Memory B cell (primary cell): ENCODE measurements at regions not wholly inside any gene's neighbourhood (a gene's known extent, or its start where the extent isn't known, plus 50 kb on each side); places are given as distances from the start of the nearest gene placed in this dataset.

ENCODE experiments used
- ATAC-seq: fragments of 150-1000 bp; cut with Tn5 transposase; 2 replicates; pipeline ENCODE4 v1.10.0; 2021; ENCODE audit warnings: low read depth, mild to moderate bottlenecking, moderate library complexity
- DNase-seq, 2 donors: peaks; one replicate each; pipeline ENCODE4 v3.0.0; 2022; ENCODE audit warnings: low spot score in 2 of 2
- H3K27ac Mint-ChIP-seq: one replicate; pipeline ENCODE4 v1.8.0; 2022; ENCODE audit warnings: mild to moderate bottlenecking, moderate library complexity, mixed read lengths
- H3K27me3 Mint-ChIP-seq: one replicate; pipeline ENCODE4 v1.8.0; 2022; ENCODE audit warnings: mixed read lengths
- H3K36me3 Mint-ChIP-seq: one replicate; pipeline ENCODE4 v1.8.0; 2022; ENCODE audit warnings: mild to moderate bottlenecking, mixed read lengths
- H3K4me1 Mint-ChIP-seq: one replicate; pipeline ENCODE4 v1.8.0; 2022; ENCODE audit warnings: mixed read lengths
- H3K4me3 Mint-ChIP-seq: one replicate; pipeline ENCODE4 v1.8.0; 2022; ENCODE audit warnings: mild to moderate bottlenecking, moderate library complexity, mixed read lengths
- H3K9me3 Mint-ChIP-seq: one replicate; pipeline ENCODE4 v1.8.0; 2022; ENCODE audit warnings: mixed read lengths

DNA sequence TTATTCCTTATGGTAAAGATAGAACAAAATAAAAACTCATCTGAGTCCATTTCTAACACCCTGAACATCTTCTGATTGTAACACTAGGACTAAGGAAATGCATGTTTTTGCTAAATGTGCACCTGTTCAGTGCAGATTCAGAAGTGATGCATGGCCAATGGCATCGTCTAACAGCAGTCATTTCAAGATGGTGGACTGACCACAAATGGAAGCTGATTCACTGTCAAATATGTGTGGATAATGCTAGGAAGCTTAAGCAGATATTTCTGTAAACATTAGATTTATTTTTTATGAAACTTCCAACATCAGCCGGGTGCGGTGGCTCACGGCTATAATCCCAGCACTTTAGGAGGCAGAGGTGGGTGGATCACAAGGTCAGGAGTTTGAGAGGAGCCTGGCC is 394.8 kb downstream of the SAMD5 start:
- Mint-ChIP-seq H3K27ac (no peak overlapping the region), H3K4me3 (no peak overlapping the region), H3K36me3 (no peaks in the 10 kb centered on the region), H3K27me3 (no peaks in the 10 kb centered on the region), H3K9me3 (no peaks in the 10 kb centered on the region), H3K4me1 (no peaks in the 10 kb centered on the region)
- ATAC-seq (no peak), DNase-seq (no peak)

DNA sequence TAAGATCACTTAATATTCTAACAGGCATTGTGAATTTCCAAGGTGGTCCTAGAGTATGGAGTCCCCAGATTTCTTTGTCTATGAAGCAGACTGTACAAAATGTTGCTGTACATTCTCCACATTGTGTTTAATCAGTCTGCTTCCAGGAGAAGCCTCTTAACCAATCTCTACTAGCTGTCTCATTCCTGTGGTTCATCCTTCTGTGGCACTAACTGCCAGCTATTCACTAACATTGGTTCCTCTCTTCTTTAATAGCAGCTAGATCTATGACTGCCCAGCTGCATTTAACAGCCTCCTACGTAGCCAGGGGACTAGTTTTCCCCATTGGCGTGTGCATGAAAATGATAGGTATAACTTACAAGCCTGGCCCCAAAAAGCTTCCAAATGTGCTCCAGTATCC is 395.4 kb downstream of the SAMD5 start:
- DNase-seq (no peak), ATAC-seq (no peak)
- no peaks in the 10 kb centered on the region for H3K27me3 Mint-ChIP-seq
- H3K4me1 Mint-ChIP-seq, result no peaks in the 10 kb centered on the region
- no peaks in the 10 kb centered on the region for H3K36me3 Mint-ChIP-seq
- H3K4me3 Mint-ChIP-seq, result no peak overlapping the region
- no peak overlapping the region for H3K27ac Mint-ChIP-seq
- H3K9me3 Mint-ChIP-seq, result no peaks in the 10 kb centered on the region

DNA sequence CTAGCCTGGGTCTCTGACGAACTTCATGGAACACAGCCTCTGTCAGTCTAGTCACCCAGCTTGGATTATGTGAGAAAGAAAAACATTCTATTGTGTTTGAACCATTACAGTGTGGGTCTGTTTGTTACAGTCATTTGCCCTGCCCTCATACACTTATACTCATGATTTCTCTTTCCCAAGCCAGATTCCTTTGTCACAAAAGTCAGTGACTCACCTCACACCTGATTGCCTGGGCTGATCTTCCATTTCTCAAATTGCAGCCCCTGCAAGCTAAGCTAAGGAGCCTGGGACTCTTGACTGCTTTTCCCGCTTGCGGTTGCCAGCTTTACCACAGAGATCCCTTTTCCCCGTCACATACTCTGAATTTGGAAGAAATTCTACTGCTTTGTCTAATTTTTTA is 395.9 kb downstream of the SAMD5 start:
- Mint-ChIP-seq H3K9me3 (no peaks in the 10 kb centered on the region), H3K36me3 (no peaks in the 10 kb centered on the region), H3K27ac (no peak overlapping the region), H3K4me1 (no peaks in the 10 kb centered on the region), H3K4me3 (no peak overlapping the region), H3K27me3 (no peaks in the 10 kb centered on the region)
- ATAC-seq, result no peak
- no peak for DNase-seq

DNA sequence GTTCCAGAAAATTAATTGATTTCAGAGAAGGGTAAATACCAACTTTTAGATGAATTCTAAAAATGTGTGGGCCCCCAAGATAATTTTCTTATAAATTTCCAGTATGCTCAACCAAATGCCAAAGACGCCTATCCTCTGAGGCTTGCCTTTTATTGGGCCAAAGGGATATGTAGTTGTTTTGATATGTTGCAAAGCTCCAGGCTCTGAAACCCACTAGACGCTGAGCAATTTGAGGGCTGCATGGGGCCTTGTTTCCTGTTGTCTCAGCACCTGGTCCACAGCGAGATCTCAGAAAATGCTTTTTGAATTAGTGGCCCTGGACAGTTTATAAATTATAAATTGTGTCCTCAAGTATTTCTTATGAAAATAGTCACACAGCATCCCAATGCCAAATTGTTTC is 397.2 kb downstream of the SAMD5 start:
- no peak for ATAC-seq
- no peak overlapping the region for H3K27ac Mint-ChIP-seq
- H3K9me3 Mint-ChIP-seq, result no peaks in the 10 kb centered on the region
- H3K36me3 Mint-ChIP-seq, result no peaks in the 10 kb centered on the region
- no peaks in the 10 kb centered on the region for H3K4me1 Mint-ChIP-seq
- no peaks in the 10 kb centered on the region for H3K27me3 Mint-ChIP-seq
- no peak for DNase-seq
- H3K4me3 Mint-ChIP-seq, result no peak overlapping the region

DNA sequence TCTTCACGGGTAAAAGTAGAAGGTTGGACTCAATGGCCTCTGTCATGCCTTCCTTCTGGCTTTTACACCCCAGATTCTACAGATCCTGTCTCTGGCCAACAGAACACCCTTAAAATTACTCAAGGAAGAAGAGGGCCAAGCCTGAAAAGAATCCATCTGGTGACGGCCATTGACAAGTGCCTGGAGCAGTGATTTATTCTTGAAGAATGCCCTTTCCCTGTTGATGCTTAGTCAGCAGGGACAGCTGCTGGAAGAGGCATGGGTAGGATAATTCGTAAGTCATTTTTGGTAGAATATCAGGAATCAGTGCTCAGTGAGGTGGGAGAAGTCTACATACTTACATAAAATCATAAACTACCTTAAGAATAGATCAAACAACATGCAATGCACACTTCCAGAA is 397.9 kb downstream of the SAMD5 start:
- H3K4me1 Mint-ChIP-seq, result no peaks in the 10 kb centered on the region
- H3K27me3 Mint-ChIP-seq, result no peaks in the 10 kb centered on the region
- H3K27ac Mint-ChIP-seq, result no peak overlapping the region
- H3K9me3 Mint-ChIP-seq, result no peaks in the 10 kb centered on the region
- no peak overlapping the region for H3K4me3 Mint-ChIP-seq
- no peak for DNase-seq
- no peaks in the 10 kb centered on the region for H3K36me3 Mint-ChIP-seq
- ATAC-seq, result no peak

DNA sequence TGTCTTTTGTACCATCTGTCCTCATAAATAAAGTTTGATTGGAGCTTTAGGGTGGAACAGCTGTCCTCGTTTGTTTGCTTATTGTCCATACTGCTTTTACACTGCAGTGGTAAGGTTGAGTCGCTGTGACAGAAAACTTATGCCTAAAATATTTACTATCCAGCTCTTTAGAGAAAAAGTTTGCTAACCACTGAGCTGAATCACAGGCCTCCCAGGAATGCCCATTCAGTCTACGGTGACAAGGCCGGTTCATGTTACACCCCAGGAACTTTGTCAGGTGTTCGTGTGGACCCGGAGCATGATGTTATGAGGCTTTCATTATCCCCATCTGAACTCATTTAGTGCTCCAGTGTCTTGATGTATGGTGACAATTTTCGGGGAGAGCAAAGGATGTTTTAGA is 401.1 kb downstream of the SAMD5 start:
- no peak for DNase-seq
- ATAC-seq, result no peak
- Mint-ChIP-seq H3K27ac (no peak overlapping the region), H3K4me1 (no peaks in the 10 kb centered on the region), H3K9me3 (peaks cover 6% of the 10 kb centered on the region), H3K36me3 (no peaks in the 10 kb centered on the region), H3K4me3 (no peak overlapping the region), H3K27me3 (no peaks in the 10 kb centered on the region)

DNA sequence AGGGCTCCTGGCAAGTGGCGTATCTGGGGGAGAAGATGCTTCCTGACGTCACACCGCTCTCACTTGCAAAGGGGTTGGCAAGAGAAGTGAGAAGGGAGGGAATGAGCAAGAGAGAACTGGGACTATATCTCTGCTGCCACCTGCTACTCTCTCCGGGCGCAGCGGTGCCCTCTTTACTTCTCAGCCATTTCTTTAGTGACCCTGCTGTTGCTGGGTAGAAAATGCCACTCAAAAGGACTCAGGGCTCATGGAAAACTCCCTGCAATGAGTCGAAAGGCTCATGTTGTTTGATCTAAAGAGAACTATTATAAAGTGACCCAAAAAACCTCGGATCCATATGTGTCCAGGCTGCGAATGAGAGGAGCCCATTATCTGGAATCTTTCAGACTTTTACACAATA is 401.8 kb downstream of the SAMD5 start:
- Mint-ChIP-seq H3K36me3 (no peaks in the 10 kb centered on the region), H3K27me3 (no peaks in the 10 kb centered on the region), H3K4me3 (no peak overlapping the region), H3K9me3 (peaks cover 6% of the 10 kb centered on the region), H3K27ac (no peak overlapping the region), H3K4me1 (no peaks in the 10 kb centered on the region)
- no peak for DNase-seq
- ATAC-seq, result no peak

DNA sequence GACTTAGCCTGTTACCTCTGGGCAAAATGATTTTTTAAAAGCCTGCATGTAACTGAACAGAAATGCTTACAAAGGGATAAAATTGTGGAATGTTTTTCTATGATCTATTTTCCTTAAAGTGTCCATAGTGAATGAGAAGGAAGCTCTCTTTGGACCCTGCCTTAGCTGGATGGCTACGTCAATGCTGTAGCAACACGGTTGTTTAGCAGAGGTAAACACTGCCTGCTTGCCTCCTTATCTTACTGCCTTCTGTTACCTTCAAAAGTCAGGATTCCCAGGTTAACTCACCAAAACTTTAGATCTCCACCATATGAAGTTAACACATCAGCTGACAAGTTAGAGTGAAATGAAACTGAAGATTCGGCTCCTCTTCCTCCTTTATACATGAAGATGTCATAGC is 402.6 kb downstream of the SAMD5 start:
- ATAC-seq (no peak), DNase-seq (no peak)
- Mint-ChIP-seq H3K4me3 (no peak overlapping the region), H3K9me3 (peaks cover 6% of the 10 kb centered on the region), H3K27me3 (no peaks in the 10 kb centered on the region), H3K4me1 (no peaks in the 10 kb centered on the region), H3K27ac (no peak overlapping the region), H3K36me3 (no peaks in the 10 kb centered on the region)

DNA sequence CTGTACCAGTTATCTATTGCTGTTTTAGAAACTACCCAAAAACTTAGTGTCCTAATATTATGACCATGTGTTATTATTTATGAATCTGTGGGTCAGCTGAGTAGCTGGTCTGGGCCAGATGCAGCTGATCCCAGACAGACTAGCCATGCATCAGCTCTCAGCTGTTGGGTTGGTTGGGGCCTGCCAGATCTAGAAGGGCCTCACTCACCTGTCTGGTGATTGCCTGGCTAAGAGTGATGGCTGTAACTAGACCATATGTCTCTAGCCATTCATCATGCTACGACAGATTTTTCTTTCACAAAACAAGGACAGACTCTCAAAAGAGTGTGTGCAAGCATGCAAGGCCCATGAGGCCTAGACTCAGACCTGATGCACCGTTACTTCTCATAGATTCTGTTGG is 403.2 kb downstream of the SAMD5 start:
- H3K4me1 Mint-ChIP-seq, result no peaks in the 10 kb centered on the region
- H3K9me3 Mint-ChIP-seq, result peaks cover 6% of the 10 kb centered on the region
- DNase-seq (no peak), ATAC-seq (no peak)
- H3K27me3 Mint-ChIP-seq, result no peaks in the 10 kb centered on the region
- H3K27ac Mint-ChIP-seq, result no peak overlapping the region
- no peak overlapping the region for H3K4me3 Mint-ChIP-seq
- H3K36me3 Mint-ChIP-seq, result no peaks in the 10 kb centered on the region

DNA sequence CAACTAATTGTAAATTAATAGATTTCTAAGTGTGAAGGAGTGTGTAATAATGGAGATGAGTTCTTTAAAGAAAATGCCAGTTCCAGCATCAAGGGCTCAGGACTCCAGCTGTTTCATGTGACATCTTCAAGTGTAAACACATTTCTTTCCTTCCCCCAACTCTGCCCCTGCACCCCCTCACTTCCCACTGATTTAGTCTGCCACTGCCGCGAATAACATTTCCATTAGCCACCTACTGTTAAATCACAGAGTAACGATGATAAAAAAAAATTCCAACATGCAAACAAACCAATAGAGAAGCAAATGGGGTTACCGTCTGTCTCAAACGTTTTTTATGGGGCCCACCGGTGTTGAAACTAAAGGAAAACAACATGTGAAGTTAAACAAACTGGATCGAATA is 414.3 kb downstream of the SAMD5 start:
- Mint-ChIP-seq H3K9me3 (peaks cover 6% of the 10 kb centered on the region), H3K4me1 (no peaks in the 10 kb centered on the region), H3K27me3 (no peaks in the 10 kb centered on the region), H3K27ac (no peak overlapping the region), H3K4me3 (no peak overlapping the region), H3K36me3 (no peaks in the 10 kb centered on the region)
- no peak for ATAC-seq
- DNase-seq, result no peak

DNA sequence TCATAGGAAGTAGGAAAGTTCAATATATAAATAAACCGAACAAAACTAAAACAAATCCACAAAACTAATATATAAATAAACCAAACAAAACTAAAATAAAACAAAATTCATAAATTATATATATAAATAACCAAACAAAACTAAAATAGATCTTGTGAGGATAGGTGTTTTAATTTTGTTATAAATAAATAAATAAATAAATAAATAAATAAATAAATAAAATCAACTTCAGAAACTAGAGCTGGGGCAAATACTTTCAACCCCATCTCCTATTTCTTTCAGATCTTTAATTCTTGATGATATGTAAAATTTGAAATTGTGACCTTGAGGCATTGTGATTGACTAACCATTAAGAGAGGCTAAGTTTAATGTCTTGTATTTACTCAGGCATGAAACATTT is 416.1 kb downstream of the SAMD5 start:
- peaks cover 10% of the 10 kb centered on the region for H3K9me3 Mint-ChIP-seq
- H3K4me3 Mint-ChIP-seq, result no peak overlapping the region
- DNase-seq (no peak), ATAC-seq (no peak)
- H3K27ac Mint-ChIP-seq, result no peak overlapping the region
- H3K36me3 Mint-ChIP-seq, result peaks cover 1% of the 10 kb centered on the region
- no peaks in the 10 kb centered on the region for H3K27me3 Mint-ChIP-seq
- no peaks in the 10 kb centered on the region for H3K4me1 Mint-ChIP-seq

DNA sequence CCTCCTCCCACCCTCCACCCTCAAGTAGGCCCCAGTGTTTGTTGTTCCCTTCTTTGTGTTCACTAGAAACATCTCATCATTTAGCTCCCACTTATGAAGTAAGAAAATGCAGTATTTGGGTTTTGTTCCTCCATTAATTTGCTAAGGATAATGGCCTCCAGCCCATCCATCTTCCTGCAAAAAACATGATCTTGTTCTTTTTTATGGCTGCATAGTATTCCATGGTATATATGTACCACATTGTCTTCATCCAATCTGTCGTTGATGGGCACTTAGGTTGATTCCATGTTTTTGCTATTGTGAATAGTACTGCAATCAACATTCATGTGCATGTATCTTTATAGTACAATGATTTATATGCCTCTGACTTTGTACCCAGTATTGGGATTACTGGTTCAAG is 416.8 kb upstream of the SASH1 start:
- H3K4me3 Mint-ChIP-seq, result no peak overlapping the region
- DNase-seq (no peak), ATAC-seq (no peak)
- peaks cover 10% of the 10 kb centered on the region for H3K9me3 Mint-ChIP-seq
- peaks cover 1% of the 10 kb centered on the region for H3K36me3 Mint-ChIP-seq
- H3K27me3 Mint-ChIP-seq, result no peaks in the 10 kb centered on the region
- no peaks in the 10 kb centered on the region for H3K4me1 Mint-ChIP-seq
- H3K27ac Mint-ChIP-seq, result no peak overlapping the region

DNA sequence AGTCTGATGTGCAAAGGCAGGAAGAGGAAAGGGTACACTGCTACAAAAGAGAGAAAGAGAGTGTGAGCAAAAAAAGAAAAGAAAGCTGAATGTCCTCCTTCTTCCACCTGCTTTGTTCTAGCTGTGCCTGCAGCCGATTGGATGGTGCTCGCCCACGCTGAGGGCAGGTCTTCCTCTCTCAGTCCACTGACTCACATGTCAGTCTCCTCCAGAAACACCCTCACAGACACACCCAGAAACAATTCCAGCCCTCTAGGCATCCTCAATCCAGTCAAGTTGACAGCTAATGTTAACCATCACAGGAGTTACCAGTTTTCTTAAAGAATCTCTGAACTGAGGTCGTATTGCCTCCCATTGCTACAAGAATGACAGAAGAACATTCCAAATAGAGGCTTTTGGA is 411.9 kb upstream of the SASH1 start:
- DNase-seq (no peak), ATAC-seq (no peak)
- no peaks in the 10 kb centered on the region for H3K27me3 Mint-ChIP-seq
- H3K9me3 Mint-ChIP-seq, result peaks cover 10% of the 10 kb centered on the region
- no peak overlapping the region for H3K4me3 Mint-ChIP-seq
- H3K27ac Mint-ChIP-seq, result no peak overlapping the region
- H3K4me1 Mint-ChIP-seq, result no peaks in the 10 kb centered on the region
- H3K36me3 Mint-ChIP-seq, result peaks cover 1% of the 10 kb centered on the region

DNA sequence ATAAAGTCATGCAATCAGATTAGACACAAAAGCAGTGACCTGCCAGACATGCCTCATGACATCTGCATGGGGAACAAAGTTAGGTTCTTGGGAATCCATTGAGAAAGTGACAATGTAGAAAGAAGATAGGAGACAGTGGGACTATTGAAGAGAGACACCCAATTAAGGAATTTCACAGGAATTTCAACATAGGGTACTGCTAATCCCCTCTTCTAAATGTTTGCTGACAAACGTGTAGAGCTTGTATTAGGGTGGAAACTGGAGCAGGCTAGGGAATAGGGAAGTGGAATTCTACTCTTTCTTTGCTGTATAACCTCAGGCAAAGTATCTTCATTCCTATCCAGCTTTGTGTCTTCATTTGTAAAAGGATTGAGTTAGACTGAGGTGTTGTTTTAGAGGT is 409.4 kb upstream of the SASH1 start:
- DNase-seq, result no peak
- Mint-ChIP-seq H3K27ac (no peak overlapping the region), H3K27me3 (no peaks in the 10 kb centered on the region), H3K4me3 (no peak overlapping the region), H3K4me1 (no peaks in the 10 kb centered on the region), H3K9me3 (peaks cover 8% of the 10 kb centered on the region), H3K36me3 (peaks cover 1% of the 10 kb centered on the region)
- ATAC-seq, result no peak

DNA sequence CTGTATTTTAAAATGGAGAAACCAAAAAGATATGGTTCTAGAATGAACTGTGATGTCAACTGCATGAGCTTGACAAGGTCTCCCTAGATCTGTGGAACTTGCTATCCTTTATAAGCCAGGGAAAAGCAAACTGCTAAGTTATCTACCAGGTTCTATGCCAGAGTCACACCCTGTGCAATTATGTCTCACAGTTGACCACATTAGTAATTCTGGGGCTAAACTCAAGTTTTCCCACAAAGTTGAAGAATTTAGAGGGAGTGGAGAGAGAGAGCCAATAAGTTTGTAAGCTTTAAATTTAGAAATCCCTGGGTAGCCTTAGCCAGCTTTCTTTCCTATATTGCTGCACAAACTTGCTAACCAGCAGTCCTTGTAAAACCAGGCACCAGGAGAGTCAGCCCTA is 407.0 kb upstream of the SASH1 start:
- Mint-ChIP-seq H3K4me1 (no peaks in the 10 kb centered on the region), H3K27ac (no peak overlapping the region), H3K27me3 (no peaks in the 10 kb centered on the region), H3K9me3 (peaks cover 3% of the 10 kb centered on the region), H3K4me3 (no peak overlapping the region), H3K36me3 (no peaks in the 10 kb centered on the region)
- DNase-seq (no peak), ATAC-seq (no peak)
